Right ventricle myocardium inferior (tissue), 1 donor: ENCODE measurements at regions not wholly inside any gene's neighbourhood (a gene's known extent, or its start where the extent isn't known, plus 50 kb on each side); places are given as distances from the start of the nearest gene placed in this dataset.
"Not testable (repeated sequence)": the region's sequence is repeated elsewhere in the genome, so short reads cannot be mapped to it uniquely, and the experiment has no call there.

Experiments used
- ATAC-seq: fragments of 200-7000 bp; cut with Tn5 transposase; one replicate; pipeline ENCODE4 v1.9.1; 2020; ENCODE audit warnings: mild to moderate bottlenecking, moderate library complexity
- DNase-seq: peaks from one replicate; pipeline ENCODE4 v3.0.0; 2021; ENCODE audit errors: missing footprints
- intact Hi-C: fragments of 100-400 bp; cut with DNase I; formaldehyde crosslinking; loops from one replicate; pipeline ENCODE4 v1.11.0; 2022
- donor health status: DM: no; HTN: yes; CAD: no; lungs with severe emphysema.

DNA sequence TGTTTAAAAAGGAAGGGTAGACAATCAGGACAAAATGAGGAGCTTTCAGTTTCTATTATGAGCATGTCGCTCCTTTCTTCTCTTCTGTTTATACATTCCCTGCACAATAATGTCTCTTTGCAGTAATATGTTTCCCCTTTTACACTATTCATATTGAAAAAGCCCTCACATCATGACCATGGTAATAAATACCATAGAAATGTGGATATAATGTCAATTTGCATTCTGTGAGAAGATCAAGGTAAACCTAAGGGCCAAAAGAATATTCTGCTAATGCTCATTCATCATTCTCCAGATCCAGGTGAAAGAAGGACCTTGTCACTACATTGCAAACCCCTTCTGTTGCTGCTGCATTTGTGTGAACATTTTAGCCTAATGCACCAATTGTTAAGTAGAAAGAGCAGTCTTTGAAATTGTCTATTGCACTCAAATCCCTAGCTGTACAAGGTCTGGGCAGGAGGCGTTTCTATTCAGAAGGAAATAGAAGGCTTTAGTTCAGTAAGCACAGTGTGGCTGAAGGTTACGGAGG lies 117.6 kb upstream of the SOX21 start:
- no peak for DNase-seq
- intact Hi-C loops, result no loop called here
- no peak for ATAC-seq

DNA sequence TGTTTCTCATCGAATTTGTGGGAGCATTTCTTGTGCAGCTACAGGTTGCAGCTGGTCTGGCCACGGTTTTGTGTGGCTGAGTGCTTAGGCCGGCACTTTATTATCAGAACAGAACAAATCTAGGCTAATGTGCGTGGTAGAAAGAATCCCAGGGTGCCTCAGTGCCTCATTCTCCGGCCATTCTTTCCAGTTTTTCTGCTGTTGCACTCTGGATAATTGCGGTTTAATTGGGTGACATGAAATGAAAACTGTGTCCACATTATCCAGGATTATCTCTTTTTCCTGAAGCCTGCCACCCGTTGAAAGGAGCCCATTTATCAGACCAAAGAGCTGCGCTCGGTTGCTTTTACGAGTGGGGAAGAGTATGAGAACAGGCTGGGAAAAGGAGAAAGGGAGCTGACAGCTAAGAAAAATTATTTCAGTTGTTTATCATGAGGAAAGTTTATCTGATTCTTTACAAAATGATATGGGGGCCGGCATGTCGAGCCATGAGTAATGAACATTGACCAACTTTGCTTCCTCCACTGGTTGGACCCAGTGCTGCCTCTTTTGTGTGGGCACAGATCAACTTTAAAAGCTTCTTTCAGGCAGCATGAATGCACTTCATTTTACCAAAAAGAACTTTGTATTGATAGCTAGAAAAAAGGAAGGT lies 117.0 kb upstream of the SOX21 start:
- ATAC-seq, result no peak
- intact Hi-C loops, result no loop called here
- no peak for DNase-seq

DNA sequence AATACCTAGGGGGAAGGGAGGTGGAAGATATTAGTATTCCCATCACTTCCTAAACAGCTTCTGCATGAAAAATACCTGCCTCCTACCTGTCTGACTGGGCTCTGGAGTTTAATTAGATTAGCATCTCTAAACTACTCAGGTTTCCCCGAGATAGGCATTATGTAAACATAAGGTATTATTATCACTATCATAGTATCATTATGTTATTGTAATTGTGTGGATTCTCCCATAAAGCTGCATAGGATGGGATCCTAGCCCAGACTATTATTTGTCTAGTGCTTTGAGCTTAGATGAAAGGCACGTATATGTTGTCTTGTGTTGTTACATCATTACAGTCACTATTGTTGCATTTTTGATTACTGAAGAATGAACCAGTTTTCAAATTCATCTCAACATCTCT lies 115.2 kb upstream of the SOX21 start:
- no peak for ATAC-seq
- intact Hi-C loops, result no loop called here

DNA sequence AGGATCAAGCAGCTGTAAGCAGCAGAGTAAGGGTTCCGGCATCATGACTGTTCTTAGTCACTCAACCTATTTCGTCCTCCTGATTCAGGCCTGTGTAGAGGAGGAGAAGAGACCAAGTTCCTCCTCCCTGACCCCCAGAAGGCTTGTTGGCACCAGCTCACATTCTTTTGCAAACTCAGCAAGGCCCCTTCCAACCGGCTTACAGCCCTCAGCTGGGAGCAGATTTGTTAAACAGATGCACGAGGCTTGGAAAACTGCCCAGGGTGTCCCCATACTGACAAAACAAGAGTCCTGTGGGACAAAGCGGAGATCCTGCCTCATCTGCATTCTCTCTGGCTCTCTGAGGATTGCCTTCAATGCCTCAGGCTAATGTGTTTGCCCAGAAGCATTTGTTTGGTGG lies 113.2 kb upstream of the SOX21 start:
- peak; percentile 73 for DNase-seq
- peak; percentile 84 for ATAC-seq
- intact Hi-C loops, result no loop called here

More for the DNA sequence above, 115.2 kb upstream of the SOX21 start:
- DNase-seq, result no peak

DNA sequence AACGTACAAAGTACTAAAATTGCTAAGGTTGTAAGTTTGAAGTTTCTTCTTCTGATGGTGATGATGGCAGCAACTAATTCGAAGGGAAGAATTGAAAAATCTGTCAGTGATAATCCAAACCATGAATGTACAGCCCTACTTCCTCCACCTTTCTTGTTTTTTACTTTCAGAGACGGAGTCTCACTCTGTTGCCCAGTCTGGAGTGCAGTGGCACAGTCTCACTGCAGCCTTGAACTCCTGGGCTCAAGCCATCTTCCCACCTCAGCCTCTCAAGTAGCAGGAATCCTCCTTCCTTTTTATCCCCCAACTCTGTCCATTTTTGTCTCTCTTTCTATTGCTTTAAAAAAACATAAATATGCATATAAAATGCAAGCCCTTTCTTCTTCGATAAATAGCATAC lies 112.3 kb upstream of the SOX21 start:
- intact Hi-C loops, result no loop called here
- no peak for ATAC-seq
- no peak for DNase-seq

DNA sequence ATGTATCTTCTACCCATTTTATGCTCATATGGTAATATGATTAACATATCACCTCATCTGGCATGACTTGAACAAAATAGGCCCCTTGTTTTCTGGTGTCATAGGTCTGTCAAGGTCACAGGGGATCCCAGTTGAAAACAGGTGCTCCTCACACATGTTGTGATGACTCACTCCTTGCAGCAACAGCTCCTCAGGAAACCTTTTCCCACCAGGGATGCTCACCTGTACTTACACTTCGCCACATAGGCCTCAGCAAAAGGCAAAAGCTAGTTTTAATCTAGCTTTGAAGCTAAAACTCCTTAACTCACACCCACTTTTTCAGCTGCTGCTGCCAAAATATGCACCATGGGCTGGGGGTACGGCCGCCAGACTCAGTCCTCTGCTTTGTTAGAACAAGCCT lies 110.0 kb upstream of the SOX21 start:
- intact Hi-C loops, result no loop called here
- ATAC-seq, result no peak
- DNase-seq, result no peak

DNA sequence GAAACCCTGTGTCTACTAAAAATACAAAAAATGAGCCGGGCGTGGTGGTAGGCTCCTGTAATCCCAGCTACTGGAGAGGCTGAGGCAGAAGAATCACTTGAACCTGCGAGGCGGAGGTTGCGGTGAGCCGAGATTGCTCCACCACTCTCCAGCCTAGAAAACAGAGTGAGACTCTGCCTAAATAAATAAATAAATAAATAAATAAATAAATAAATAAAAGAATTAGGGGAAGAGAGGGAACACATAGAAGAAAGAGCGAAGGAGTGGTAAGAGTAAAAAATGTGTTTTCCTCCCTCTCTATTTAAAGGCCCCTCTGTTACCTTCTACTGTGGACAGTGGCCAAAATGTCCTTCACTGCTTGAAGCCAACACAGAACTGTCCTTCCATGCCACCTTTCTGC lies 103.9 kb upstream of the SOX21 start:
- ATAC-seq, result no peak
- intact Hi-C loops, result no loop called here
- DNase-seq, result no peak

DNA sequence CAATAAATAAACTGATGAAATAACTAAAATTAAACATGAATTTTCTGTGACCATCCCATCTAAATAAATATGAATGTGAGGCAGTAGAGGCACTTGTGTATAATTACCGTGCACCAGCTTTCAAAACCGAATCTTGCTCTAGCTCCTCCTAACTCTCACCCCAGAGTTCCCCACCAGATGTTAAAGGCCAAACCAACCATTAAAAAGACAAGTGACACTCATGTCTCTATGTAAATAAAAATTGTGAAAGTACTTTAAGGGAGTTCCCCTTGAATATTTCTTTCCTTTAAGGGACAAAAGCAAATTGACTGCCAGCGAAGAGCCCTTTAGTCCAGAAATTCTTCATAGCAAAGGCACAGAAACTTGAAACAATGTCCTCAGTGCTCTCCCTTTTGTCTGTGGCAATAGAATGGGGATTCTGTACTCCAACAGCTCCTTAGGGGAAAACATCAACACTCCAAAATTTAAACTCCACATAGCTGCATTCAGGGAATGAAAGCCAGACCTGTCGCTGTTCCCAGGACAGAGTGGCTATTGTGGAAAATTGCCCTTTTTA lies 101.7 kb upstream of the SOX21 start:
- no peak for DNase-seq
- intact Hi-C loops, result no loop called here
- ATAC-seq, result no peak

DNA sequence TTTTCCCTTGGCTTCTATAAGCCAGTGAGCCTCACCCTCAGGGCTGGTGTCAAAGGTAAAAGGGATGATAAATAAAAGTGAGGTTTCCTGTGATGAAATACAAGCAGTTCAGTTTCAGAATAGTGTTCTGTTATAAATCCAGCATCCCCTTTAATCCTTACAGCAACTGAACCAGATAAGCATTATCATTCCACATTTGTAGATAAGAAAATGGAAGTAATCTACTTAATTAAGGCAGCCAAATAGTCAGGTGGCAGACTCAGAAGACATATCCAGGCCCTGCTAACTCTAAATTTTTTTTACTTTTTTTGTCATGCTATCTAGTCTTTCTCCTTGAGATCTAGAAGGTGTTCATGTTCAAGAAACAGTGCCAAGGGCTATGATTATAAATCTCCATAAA lies 99.4 kb upstream of the SOX21 start:
- intact Hi-C loops, result no loop called here
- DNase-seq, result no peak
- ATAC-seq, result no peak

DNA sequence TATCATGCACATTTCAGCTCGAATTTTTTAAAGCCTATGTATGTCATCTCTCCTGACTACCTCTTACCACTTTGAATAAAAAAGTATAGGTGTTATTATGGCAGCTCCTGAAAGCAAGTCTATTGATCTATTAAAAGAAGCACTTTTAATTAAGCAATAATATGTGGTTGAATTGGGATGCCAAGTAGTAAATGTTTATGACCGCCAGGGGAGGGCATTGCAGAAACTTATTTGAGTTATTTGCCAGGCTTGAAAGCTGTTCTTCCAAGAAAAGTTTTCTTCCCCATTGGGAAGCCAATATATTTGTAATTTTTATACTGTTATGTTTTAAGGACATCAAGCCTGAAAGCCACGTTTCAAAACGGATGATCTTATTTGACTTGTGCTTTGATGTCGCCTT lies 88.1 kb upstream of the SOX21 start:
- DNase-seq, result no peak
- ATAC-seq, result no peak
- intact Hi-C loops, result no loop called here

DNA sequence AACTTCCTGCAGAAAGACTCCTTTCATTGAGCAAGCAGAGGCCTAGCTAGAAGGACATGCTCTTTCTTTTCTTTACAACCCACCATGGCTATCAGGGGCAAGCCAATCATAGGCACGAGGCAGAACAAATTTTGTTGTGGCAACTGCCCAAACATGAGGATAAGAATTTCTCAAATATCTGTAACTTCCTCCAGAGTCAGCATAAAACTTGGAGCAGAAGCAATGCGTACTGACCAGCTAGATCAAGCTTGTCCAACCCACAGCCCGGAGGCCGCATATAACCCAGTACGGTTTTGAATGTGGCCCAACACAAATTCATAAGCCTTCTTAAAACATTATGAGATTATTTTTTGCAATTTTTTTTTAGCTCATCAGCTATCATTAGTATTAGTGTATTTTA lies 87.0 kb upstream of the SOX21 start:
- DNase-seq (no peak), ATAC-seq (no peak)
- intact Hi-C loops, result no loop called here

DNA sequence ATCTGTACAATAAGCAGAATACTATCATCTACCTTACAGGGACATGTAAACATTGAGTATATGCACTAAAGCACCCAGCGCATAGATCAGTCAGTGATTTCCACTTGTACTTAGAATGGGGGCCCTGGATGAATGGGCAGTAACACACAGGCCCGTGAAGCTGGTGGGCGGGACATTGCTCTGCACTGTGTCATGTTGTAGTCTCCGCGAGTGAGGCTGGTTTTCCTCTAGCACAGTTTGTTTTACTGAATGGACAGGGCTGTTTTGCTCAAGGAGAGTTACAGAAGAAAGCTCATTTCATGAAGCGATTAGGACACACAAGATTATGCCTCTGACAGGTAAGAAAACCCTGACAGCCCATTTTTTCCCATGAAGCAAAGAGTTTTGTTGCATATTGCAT lies 86.4 kb upstream of the SOX21 start:
- intact Hi-C loops, result no loop called here
- ATAC-seq, result no peak
- no peak for DNase-seq

DNA sequence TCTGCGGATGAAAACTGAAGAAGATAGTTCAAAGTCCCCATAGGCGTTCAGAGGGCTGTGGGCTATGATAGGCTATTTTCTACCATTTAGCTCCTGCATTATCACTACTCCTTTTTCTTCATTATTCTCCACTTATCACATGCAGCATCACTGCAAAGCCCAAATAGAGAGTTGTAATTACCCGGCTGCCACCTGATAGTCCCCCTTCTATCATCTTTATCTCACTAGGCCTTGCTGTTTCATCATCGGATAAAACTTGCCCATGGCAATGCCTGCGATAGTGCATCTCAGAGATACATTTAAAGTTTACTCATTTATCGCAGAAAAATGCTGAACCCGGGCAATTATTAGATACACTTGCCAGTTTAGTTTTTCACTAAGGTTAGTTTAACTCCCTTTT lies 82.9 kb upstream of the SOX21 start:
- DNase-seq, result no peak
- ATAC-seq, result no peak
- intact Hi-C loops, result no loop called here

DNA sequence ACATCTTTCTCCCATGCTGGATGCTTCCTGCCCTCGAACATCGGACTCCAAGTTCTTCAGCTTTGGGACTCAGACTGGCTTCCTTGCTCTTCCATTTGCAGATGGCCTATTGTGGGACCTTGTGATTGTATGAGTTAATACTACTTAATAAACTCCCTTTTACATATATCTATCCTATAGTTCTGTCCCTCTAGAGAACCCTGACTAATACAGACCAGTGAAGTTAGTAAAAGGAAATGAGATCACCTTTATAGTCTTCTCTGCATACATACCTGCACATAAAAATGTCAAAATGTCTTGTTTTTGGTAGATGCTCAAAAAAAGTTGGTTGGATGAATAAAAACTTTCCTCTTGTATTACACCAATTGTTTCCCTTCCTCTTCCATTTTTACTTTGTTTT lies 73.9 kb upstream of the SOX21 start:
- not testable (repeated sequence) for ATAC-seq, DNase-seq

DNA sequence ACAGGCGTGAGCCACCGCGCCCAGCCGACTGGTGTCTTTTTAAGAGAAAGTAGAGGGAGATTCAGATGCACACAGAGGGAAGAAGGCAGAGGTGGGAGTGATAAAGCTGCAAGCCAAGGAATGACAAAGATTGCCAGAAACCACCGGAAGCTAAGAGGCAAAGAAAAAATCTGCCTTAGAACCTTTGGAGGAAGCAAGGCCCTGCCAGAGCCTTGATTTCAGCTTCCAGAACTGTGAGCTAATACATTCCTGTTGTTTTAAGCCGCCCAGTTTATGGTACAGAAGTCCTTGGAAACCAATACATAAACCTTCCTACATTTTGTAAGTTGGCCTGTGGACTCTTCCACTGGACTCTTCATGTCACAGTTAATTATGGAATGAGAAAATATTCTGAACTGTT lies 71.7 kb upstream of the SOX21 start:
- DNase-seq (no peak), ATAC-seq (no peak)
- intact Hi-C loops, result no loop called here

More for the DNA sequence above, 73.9 kb upstream of the SOX21 start:
- intact Hi-C loops, result not testable (repeated sequence)

DNA sequence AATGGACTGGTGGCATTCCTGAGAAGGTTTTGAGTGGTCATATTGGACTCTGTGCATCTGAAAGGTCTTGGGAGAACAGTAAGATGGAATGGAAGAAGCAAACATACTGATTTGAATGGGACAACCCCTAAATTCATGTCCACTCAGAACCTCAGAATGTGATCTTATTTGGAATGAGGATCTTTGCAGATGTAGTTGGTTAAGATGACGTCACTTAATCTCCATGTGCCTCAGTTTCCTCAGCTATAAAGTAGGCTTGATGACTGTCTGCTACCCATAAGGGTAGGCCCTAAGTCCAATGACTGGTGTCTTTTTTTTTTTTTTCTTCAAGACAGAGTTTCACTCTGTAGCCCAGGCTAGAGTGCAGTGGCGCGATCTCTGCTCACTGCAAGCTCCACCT lies 71.1 kb upstream of the SOX21 start:
- intact Hi-C loops, result no loop called here
- ATAC-seq (no peak), DNase-seq (no peak)

DNA sequence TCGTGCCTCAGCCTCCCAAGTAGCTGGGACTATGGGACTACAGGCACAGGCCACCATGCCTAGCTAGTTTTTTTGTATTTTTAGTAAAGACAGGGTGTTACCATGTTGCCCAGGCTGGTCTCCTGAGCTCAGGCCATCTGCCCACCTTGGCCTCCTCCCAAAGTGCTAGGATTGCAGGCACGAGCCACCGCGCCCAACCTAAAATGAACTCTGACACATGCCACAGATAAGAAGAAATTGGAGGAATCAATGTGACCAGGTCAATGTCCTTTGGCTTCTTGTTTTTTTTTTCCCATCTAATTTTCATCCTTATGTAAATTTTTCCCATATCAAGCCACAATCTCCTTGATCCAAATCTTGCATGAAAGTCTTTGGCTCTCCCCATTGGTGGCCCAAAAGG lies 68.1 kb upstream of the SOX21 start:
- intact Hi-C loops, result no loop called here
- ATAC-seq (no peak), DNase-seq (no peak)

DNA sequence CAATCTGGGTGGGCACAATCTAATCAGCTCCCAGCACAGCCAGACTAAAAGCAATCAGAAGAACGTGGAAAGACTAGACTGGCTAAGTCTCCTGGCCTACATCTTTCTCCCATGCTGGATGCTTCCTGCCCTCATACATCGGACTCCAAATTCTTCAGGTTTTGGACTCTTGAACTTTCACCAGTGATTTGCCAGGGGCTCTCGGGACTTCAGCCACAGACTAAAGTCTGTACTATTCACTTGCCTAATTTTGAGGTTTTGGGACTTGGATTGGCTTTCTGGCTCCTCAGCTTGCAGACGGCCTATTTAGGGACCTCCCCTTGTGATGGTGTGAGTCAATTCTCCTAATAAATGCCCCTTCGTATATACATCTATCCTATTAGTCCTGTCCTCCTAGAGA lies 66.6 kb upstream of the SOX21 start:
- DNase-seq (no peak), ATAC-seq (no peak)
- intact Hi-C loops, result no loop called here

DNA sequence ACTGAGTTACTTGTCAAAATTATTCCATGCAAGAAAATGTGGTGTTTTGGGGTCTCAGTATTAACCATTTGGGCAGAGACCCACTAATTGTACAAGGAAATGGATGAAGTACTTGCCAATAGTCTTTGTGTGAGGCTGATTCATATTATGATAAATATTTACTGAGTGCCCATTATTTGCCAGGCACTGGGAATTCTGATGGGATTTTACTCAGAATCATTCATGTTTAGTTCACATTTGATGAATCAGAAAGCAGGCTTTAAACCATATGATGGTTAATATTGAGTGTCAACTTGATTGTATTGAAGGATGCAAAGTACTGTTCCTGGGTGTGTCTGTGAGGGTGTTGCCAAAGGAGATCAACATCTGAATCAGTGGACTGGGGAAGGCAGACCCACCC lies 66.2 kb upstream of the SOX21 start:
- intact Hi-C loops, result no loop called here
- ATAC-seq, result no peak
- no peak for DNase-seq

DNA sequence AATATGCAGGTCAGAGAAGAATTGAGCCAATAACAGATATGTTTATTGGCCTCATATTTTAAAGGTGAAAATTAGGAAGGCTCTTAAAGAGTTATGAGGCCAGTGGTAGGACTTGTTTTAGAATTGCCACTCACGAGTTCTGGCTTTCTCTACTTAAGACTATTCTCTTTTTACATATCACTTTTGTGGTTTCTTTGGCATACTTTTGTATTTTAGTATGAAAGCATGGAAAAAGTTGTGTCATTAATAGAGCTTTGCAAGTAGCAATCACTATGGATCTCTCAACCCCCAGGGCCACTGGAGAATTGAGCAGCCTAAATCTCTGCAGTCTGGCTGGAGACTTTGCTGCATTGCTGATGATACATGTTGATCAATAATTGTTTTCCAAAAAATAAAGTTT lies 64.6 kb upstream of the SOX21 start:
- intact Hi-C loops, result no loop called here
- DNase-seq (no peak), ATAC-seq (no peak)

DNA sequence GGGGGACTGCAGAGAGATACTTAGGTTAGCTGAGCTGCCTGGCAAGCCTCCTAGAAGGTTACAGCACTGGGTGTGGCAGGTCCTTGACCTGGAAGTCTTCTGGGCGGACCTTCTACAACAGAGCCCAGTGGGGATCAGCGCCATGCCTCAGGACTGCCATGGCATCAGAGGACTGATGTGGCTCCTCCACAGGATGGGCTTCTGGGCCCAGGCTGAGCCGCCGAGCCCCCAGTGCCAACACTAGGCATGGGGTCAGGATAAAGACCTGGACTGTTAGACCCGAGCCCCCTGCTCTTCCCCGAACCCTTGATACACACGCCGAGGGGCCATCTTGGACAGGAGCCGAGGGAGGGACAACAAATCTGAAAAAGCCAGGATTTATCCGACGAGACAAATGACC lies 64.0 kb upstream of the SOX21 start:
- DNase-seq (no peak), ATAC-seq (no peak)
- intact Hi-C loops, result no loop called here
